MCF 10A (cell line): ENCODE measurements at regions not wholly inside any gene's neighbourhood (a gene's known extent, or its start where the extent isn't known, plus 50 kb on each side); places are given as distances from the start of the nearest gene placed in this dataset.

Source experiments
- BruUV-seq: library from RNA; stranded (reverse); fragments of 400-500 nt; replicated peaks from 2 replicates; lab custom pipeline; 2021; lab: Mats Ljungman, UMichigan
- CTCF ChIA-PET: fragments of 300-600 bp; sonication (Branson Sonifier 250); formaldehyde crosslinking; extraction: SDS; loops from one replicate; lab custom pipeline; 2021; ENCODE audit warnings: antibody characterized with exemption, inconsistent platforms; lab: Yijun Ruan, JAX
- POLR2A ChIA-PET: fragments of 300-600, 350-650 bp; sonication (Branson Sonifier 250); formaldehyde crosslinking; extraction: SDS; loops from one replicate; lab custom pipeline; 2020; ENCODE audit warnings: antibody characterized with exemption, inconsistent platforms; lab: Yijun Ruan, JAX
- DNase-seq: peaks from one replicate; pipeline ENCODE4 v3.0.0-alpha.2; 2018; ENCODE audit not compliant: unreplicated experiment
- H3K27ac Mint-ChIP-seq: one replicate; pipeline ENCODE4 v1.8.0; 2022; ENCODE audit warnings: mild to moderate bottlenecking, low read depth, mixed read lengths; ENCODE audit not compliant: unreplicated experiment
- H3K27me3 Mint-ChIP-seq: one replicate; pipeline ENCODE4 v1.8.0; 2022; ENCODE audit warnings: mixed read lengths; ENCODE audit not compliant: insufficient read depth, unreplicated experiment
- H3K36me3 Mint-ChIP-seq: one replicate; pipeline ENCODE4 v1.8.0; 2022; ENCODE audit warnings: mild to moderate bottlenecking, moderate library complexity, mixed read lengths; ENCODE audit not compliant: insufficient read depth, unreplicated experiment
- H3K4me1 Mint-ChIP-seq: one replicate; pipeline ENCODE4 v1.8.0; 2022; ENCODE audit warnings: mixed read lengths; ENCODE audit not compliant: insufficient read depth, unreplicated experiment
- H3K4me3 Mint-ChIP-seq: one replicate; pipeline ENCODE4 v1.8.0; 2022; ENCODE audit warnings: mild to moderate bottlenecking, moderate library complexity, mixed read lengths; ENCODE audit not compliant: unreplicated experiment
- H3K9me3 Mint-ChIP-seq: one replicate; pipeline ENCODE4 v1.8.0; 2022; ENCODE audit warnings: mixed read lengths; ENCODE audit not compliant: unreplicated experiment
- CTCF ChIP-seq: fragments of 200-600 bp; IDR thresholded peaks from one replicate; pipeline ENCODE4 v1.8.0; 2022; ENCODE audit warnings: antibody characterized with exemption, mild to moderate bottlenecking; ENCODE audit not compliant: unreplicated experiment
- intact Hi-C: fragments of 100-400 bp; cut with micrococcal nuclease; formaldehyde crosslinking; loops from 2 replicates; pipeline ENCODE4 v1.14.1; 2022

- no TSS peak for BruUV-seq
- no peak for TF ChIP-seq CTCF
- Mint-ChIP-seq H3K27me3 (no peaks in the 10 kb centered on the region), H3K4me3 (no peak overlapping the region), H3K9me3 (no peaks in the 10 kb centered on the region), H3K4me1 (peaks cover 31% of the 10 kb centered on the region), H3K36me3 (peaks cover 5% of the 10 kb centered on the region), H3K27ac (no peak overlapping the region)
- ChIA-PET CTCF (interaction anchor here (1.8 to 2.0 kb wide), 2 partner anchors 11 to 51 kb away, joined by 6 to 10 read pairs; no protein-coding TSS in a partner anchor), POLR2A (interaction anchor here (0.6 to 3.6 kb wide), 3 partner anchors 11 to 74 kb away, joined by 3 to 23 read pairs (median 4); no protein-coding TSS in a partner anchor)
- peak; percentile 70 for DNase-seq
- intact Hi-C loops = no loop called here
Observed at GRCh38 chr5:62082370-62082801, 223.6 kb upstream of the KIF2A start.

GRCh38 chr5:62083247-62083646, 222.8 kb upstream of the KIF2A start:
- Mint-ChIP-seq H3K27me3 (no peaks in the 10 kb centered on the region), H3K36me3 (peaks cover 5% of the 10 kb centered on the region), H3K9me3 (no peaks in the 10 kb centered on the region), H3K4me1 (peaks cover 24% of the 10 kb centered on the region), H3K27ac (no peak overlapping the region), H3K4me3 (no peak overlapping the region)
- no peak for TF ChIP-seq CTCF
- intact Hi-C loops = no loop called here
- ChIA-PET POLR2A (interaction anchor here (0.7 to 3.6 kb wide), 4 partner anchors 10 to 1094 kb away, joined by 3 to 23 read pairs (median 4); no protein-coding TSS in a partner anchor), CTCF (interaction anchor here (1.8 to 2.0 kb wide), 2 partner anchors 11 to 50 kb away, joined by 6 to 10 read pairs; no protein-coding TSS in a partner anchor)
- DNase-seq = no peak
- BruUV-seq = no TSS peak

- TF ChIP-seq CTCF = no peak
- intact Hi-C loops = no loop called here
- Mint-ChIP-seq H3K27ac (no peak overlapping the region), H3K36me3 (peaks cover 5% of the 10 kb centered on the region), H3K4me1 (peaks cover 24% of the 10 kb centered on the region), H3K4me3 (no peak overlapping the region), H3K27me3 (no peaks in the 10 kb centered on the region), H3K9me3 (no peaks in the 10 kb centered on the region)
- BruUV-seq = no TSS peak
- POLR2A ChIA-PET = interaction anchor here (0.7 to 3.6 kb wide), 4 partner anchors 9 to 1093 kb away, joined by 3 to 23 read pairs (median 4); no protein-coding TSS in a partner anchor
- DNase-seq = peak; percentile 73
- CTCF ChIA-PET = interaction anchor here (2.0 kb wide), 1 partner anchor 10 kb away, joined by 10 read pairs; no protein-coding TSS in a partner anchor
Observed at GRCh38 chr5:62083661-62084060, 222.3 kb upstream of the KIF2A start.

- no peaks in the 10 kb centered on the region for H3K9me3 Mint-ChIP-seq
- CTCF ChIA-PET = interaction anchor here (0.6 to 2.0 kb wide), 4 partner anchors 9 to 217 kb away, joined by 3 to 10 read pairs (median 4); no protein-coding TSS in a partner anchor
Observed at GRCh38 chr5:62084391-62084790, 221.6 kb upstream of the KIF2A start.

More at GRCh38 chr5:62084391-62084790, 221.6 kb upstream of the KIF2A start:
- Mint-ChIP-seq H3K27ac (no peak overlapping the region), H3K36me3 (peaks cover 5% of the 10 kb centered on the region), H3K4me1 (peaks cover 24% of the 10 kb centered on the region), H3K4me3 (no peak overlapping the region), H3K27me3 (no peaks in the 10 kb centered on the region)
- POLR2A ChIA-PET = interaction anchor here (0.6 to 3.6 kb wide), 2 partner anchors 9 to 45 kb away, joined by 4 to 23 read pairs; no protein-coding TSS in a partner anchor
- no TSS peak for BruUV-seq
- DNase-seq = no peak
- no peak for TF ChIP-seq CTCF
- intact Hi-C loops = no loop called here
